ENCODE measurements at regions not wholly inside any gene's neighbourhood (a gene's known extent, or its start where the extent isn't known, plus 50 kb on each side); places are given as distances from the start of the nearest gene placed in this dataset.

- ATAC-seq, result no peak
- no peak for TF ChIP-seq CTCF (IDR thresholded peaks at IDR 0.05)
- intact Hi-C loops (cut with DNase I, micrococcal nuclease), result loop anchor here in 1 of 2 donors (10.0 kb wide), 1 partner anchor 213 kb away; the partner anchor contains the start of gene TNFRSF21
- DNase-seq, result no peak
- Histone ChIP-seq H3K4me1 (ENCODE audit: low read depth) (peaks cover 6% of the 10 kb centered on the region), H3K4me3 (no peak overlapping the region), H3K9me3 (no peaks in the 10 kb centered on the region), H3K36me3 (ENCODE audit: low read depth) (no peaks in the 10 kb centered on the region)
Measured at GRCh38 chr6:47091886-47092668, 49.9 kb upstream of the ADGRF1 start.
